Left lung (tissue), 4 donors: ENCODE measurements at regions not wholly inside any gene's neighbourhood (a gene's known extent, or its start where the extent isn't known, plus 50 kb on each side); places are given as distances from the start of the nearest gene placed in this dataset.

Experiments used
- ATAC-seq: fragments of 200-7000 bp; cut with Tn5 transposase; one replicate; pipeline ENCODE4 v1.9.1; 2020; ENCODE audit warnings: moderate library complexity
- DNase-seq, 4 donors: peaks; one replicate each; pipeline ENCODE4 v3.0.0-alpha.2; 2013 to 2020
- H3K27ac ChIP-seq, 2 donors: fragments of 200-600 bp; sonication (generic) in 1 of 2; one replicate each; pipeline versions ENCODE4 v1.5.0 to v1.8.0; 2020 to 2021
- H3K27me3 ChIP-seq, 2 donors: fragments of 200-600 bp; sonication (generic) in 1 of 2; one replicate each; pipeline versions ENCODE4 v1.5.0 to v1.8.0; 2020 to 2021
- H3K36me3 ChIP-seq, 2 donors: fragments of 200-600 bp; sonication (generic) in 1 of 2; one replicate each; pipeline versions ENCODE4 v1.5.0 to v1.8.0; 2020 to 2021
- H3K4me1 ChIP-seq, 2 donors: fragments of 200-600 bp; one replicate each; pipeline ENCODE4 v1.8.0; 2021
- H3K4me3 ChIP-seq, 2 donors: fragments of 200-600 bp; sonication (generic) in 1 of 2; one replicate each; pipeline versions ENCODE4 v1.5.0 to v1.8.0; 2020 to 2021; ENCODE audit warnings: mild to moderate bottlenecking in 1 of 2
- H3K9me3 ChIP-seq, 2 donors: fragments of 200-600 bp; sonication (generic) in 1 of 2; one replicate each; pipeline versions ENCODE4 v1.5.0 to v1.8.0; 2020 to 2021
- intact Hi-C, 2 donors: fragments of 100-400 bp; cut with DNase I; formaldehyde crosslinking; loops; one replicate each; pipeline versions ENCODE4 v1.11.2 to v1.14.2; 2022
- TF ChIP-seq, protein P1 (sequence below), 2 donors: fragments of 200-600 bp; sonication (generic) in 1 of 2; IDR thresholded peaks; one replicate each; pipeline versions ENCODE4 v1.5.0 to v1.8.0; 2021; ENCODE audit warnings: antibody characterized with exemption in 2 of 2
- donor health status: DM: no; HTN: yes; CAD: no.
- donor health status: DM: no; HTN: no; CAD: no.

DNA sequence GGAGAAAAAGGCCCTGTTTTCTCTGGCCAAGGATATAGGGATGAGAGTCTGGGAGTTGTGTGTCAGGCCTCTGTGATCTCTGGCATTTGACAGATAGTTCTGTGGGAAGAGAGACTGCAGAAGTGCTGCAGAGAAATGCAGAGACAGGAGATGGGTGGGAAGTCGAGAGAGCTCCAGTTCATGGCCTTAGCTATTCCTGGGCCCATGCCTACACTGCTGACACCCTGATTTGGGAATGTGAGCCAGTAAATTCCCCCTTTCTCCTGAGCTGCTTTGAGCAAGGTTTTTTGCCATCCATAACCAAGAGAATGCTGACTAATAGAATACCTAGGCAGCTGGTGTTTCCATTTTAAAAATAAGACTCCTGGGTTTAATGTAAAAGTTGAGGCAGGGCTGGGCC lies 59.3 kb downstream of the EBLN2 start:
- ATAC-seq = no peak
- TF ChIP-seq, protein P1, sequence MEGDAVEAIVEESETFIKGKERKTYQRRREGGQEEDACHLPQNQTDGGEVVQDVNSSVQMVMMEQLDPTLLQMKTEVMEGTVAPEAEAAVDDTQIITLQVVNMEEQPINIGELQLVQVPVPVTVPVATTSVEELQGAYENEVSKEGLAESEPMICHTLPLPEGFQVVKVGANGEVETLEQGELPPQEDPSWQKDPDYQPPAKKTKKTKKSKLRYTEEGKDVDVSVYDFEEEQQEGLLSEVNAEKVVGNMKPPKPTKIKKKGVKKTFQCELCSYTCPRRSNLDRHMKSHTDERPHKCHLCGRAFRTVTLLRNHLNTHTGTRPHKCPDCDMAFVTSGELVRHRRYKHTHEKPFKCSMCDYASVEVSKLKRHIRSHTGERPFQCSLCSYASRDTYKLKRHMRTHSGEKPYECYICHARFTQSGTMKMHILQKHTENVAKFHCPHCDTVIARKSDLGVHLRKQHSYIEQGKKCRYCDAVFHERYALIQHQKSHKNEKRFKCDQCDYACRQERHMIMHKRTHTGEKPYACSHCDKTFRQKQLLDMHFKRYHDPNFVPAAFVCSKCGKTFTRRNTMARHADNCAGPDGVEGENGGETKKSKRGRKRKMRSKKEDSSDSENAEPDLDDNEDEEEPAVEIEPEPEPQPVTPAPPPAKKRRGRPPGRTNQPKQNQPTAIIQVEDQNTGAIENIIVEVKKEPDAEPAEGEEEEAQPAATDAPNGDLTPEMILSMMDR (IDR thresholded peaks at IDR 0.05) = no peak

DNA sequence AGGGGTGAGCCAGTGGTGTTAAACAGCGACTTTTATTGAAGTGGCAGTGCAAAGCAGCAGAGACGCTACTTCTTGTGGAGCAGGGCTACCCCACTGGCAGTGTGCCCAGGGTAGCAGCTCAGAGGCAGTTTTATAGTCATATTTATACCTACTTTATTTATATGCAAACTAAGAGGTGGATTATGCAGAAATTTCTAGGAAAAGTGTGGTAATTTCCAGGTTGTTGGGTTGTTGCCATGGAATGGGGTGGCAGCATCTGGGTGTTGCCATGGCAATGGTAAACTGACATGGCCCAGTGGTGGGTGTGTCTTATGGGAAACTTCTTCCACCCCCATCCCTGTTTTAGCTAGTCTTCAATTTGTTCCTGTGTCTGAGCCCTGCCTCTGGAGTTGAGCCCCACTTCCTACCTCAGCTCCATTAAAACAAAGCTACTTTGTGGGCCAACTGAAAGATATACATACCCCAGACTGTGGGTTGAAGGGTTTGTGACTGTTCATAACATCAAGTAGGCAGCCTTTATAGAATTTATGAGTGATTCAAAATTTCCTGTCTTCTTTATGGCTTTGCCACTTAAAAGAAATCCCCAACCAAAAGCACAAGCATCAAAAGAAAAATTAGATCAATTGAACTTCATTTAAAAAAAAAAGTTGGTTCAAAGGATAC lies 60.3 kb downstream of the EBLN2 start:
- ATAC-seq (no peak), DNase-seq (no peak)
- H3K27me3 ChIP-seq = no peaks in the 10 kb centered on the region
- no peak overlapping the region for H3K27ac ChIP-seq
- H3K4me1 ChIP-seq = no peaks in the 10 kb centered on the region
- H3K36me3 ChIP-seq = no peaks in the 10 kb centered on the region
- intact Hi-C loops = no loop called here
- TF ChIP-seq, protein P1 (IDR thresholded peaks at IDR 0.05) = no peak
- no peak overlapping the region for H3K4me3 ChIP-seq
- H3K9me3 ChIP-seq = no peaks in the 10 kb centered on the region

More for the DNA sequence above, 59.3 kb downstream of the EBLN2 start:
- H3K4me1 ChIP-seq = no peaks in the 10 kb centered on the region
- no peak overlapping the region for H3K4me3 ChIP-seq
- no peaks in the 10 kb centered on the region for H3K27me3 ChIP-seq
- H3K27ac ChIP-seq = no peak overlapping the region
- intact Hi-C loops = no loop called here
- H3K9me3 ChIP-seq = no peaks in the 10 kb centered on the region
- no peak for DNase-seq
- H3K36me3 ChIP-seq = no peaks in the 10 kb centered on the region

DNA sequence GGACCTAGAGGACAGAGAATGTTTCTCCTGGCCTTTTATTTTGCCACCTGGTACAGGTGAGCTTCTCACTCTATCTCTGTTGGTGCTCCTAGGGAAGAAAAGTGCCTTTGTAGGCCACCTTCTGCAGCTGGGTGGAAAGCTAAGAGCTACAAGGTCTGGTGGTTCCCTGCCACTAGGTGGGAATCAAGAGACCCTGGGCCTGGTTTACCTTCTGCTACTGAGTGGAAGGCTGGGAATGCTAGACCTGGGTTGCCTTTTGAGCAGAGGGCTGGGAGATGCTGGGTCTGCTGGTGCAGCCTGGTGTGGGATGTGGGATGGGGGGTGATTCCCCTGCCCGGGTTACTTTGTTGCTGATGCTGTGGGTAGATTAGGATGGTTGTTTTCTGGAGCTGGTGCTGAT lies 72.6 kb downstream of the EBLN2 start:
- intact Hi-C loops = no loop called here
- Histone ChIP-seq H3K9me3 (peaks cover 0 to 13% of the 10 kb centered on the region in 2 donors), H3K36me3 (no peaks in the 10 kb centered on the region), H3K4me1 (no peaks in the 10 kb centered on the region), H3K4me3 (no peak overlapping the region), H3K27me3 (no peaks in the 10 kb centered on the region), H3K27ac (no peak overlapping the region)
- TF ChIP-seq, protein P1 (IDR thresholded peaks at IDR 0.05) = no peak
- no peak for ATAC-seq
- DNase-seq = no peak

DNA sequence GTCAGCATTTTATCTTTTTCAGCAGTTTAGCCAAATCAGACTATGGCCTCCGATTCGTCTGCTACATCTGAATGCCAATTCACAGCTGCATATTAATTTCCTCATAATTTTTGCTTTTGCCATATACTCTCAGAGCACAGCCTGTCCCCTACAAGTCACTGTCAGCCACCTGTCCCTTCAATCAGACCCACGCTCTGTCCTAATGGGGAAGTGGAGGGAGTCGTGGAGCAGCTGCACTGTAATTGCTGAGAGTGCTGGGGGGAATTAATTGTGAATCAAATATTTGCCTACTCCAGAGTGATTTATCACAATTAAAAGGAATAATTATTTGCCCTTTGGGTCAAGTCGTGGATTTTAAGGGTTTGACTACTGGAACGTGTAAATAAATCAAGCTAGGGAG lies 75.5 kb downstream of the EBLN2 start:
- DNase-seq = no peak
- ATAC-seq = no peak
- TF ChIP-seq, protein P1 (IDR thresholded peaks at IDR 0.05) = no peak

DNA sequence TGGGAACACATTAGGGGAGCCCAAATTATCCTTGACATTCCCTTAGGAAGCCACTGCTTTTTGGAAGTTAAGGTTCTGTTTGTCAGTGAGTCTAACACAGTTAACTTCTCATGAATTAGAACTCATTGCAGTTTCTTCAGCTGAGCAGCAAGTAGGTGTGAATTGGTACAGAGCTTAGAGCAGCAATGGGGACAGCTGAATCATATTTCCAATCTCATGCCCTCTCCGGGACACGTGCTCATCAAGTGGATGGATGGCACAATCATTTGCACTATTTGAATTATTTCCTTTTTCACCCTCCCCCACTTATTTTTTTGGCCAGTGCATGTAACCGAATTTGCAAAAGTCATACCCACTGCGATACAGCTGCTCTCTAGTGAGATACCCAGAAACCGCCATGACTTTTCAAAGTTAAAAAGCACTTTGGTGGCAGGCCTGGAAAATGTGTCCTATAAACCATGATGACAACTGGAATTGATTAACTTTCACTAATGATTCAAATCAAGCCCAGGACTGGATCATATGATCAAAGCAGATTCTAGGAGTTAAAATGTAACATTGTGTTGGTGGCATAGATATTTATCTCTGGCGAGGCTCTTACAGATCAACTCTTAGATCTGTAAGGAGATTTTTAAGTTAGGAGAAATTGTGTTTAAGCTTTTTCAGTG lies 76.4 kb downstream of the EBLN2 start:
- no peak for ATAC-seq
- Histone ChIP-seq H3K4me3 (no peak overlapping the region), H3K36me3 (no peaks in the 10 kb centered on the region), H3K9me3 (peaks cover 0 to 13% of the 10 kb centered on the region in 2 donors), H3K27ac (no peak overlapping the region), H3K4me1 (no peaks in the 10 kb centered on the region), H3K27me3 (no peaks in the 10 kb centered on the region)
- intact Hi-C loops = no loop called here
- TF ChIP-seq, protein P1 (IDR thresholded peaks at IDR 0.05) = no peak
- DNase-seq = no peak

More for the DNA sequence above, 75.5 kb downstream of the EBLN2 start:
- Histone ChIP-seq H3K27me3 (no peaks in the 10 kb centered on the region), H3K4me1 (no peaks in the 10 kb centered on the region), H3K4me3 (no peak overlapping the region), H3K9me3 (peaks cover 0 to 13% of the 10 kb centered on the region in 2 donors), H3K36me3 (no peaks in the 10 kb centered on the region), H3K27ac (no peak overlapping the region)
- intact Hi-C loops = no loop called here
